ENCODE measurements at regions not wholly inside any gene's neighbourhood (a gene's known extent, or its start where the extent isn't known, plus 50 kb on each side); places are given as distances from the start of the nearest gene placed in this dataset.

- no peaks in the 10 kb centered on the region for H3K9me3 ChIP-seq (replicated peaks in 1 of 3)
- H3K4me3 ChIP-seq, result no peak overlapping the region
- no peaks in the 10 kb centered on the region for H3K27me3 ChIP-seq
- intact Hi-C loops (cut with DNase I), result loop anchor here (10.0 kb wide), 2 partner anchors 263 to 273 kb away; no protein-coding TSS in a partner anchor
- no peak for DNase-seq
- no peaks in the 10 kb centered on the region for H3K36me3 ChIP-seq (replicated peaks in 1 of 2)
- TF ChIP-seq POLR2A (IDR thresholded peaks at IDR 0.05), result no peak
- TF ChIP-seq CTCF (IDR thresholded peaks at IDR 0.05), result no peak
- H3K4me1 ChIP-seq (replicated peaks in 1 of 2), result no peaks in the 10 kb centered on the region
- WGBS, 4 donors, result 95 to 98% (median 96%) methylated on average over 1 of the region's 1 CpG
- no peak overlapping the region for H3K27ac ChIP-seq
Observed at GRCh38 chr1:51048021-51048420, 54.0 kb upstream of the C1orf185 start.

- no peaks in the 10 kb centered on the region for H3K36me3 ChIP-seq (replicated peaks in 1 of 2)
- H3K4me3 ChIP-seq, result no peak overlapping the region
- no peaks in the 10 kb centered on the region for H3K4me1 ChIP-seq (replicated peaks in 1 of 2)
- TF ChIP-seq POLR2A (IDR thresholded peaks at IDR 0.05) (no peak), CTCF (IDR thresholded peaks at IDR 0.05) (no peak)
- peak in 1 of 7 donors; percentile 29 for DNase-seq
- intact Hi-C loops (cut with DNase I), result loop anchor here (10.0 kb wide), 2 partner anchors 264 to 274 kb away; no protein-coding TSS in a partner anchor
- no peaks in the 10 kb centered on the region for H3K9me3 ChIP-seq (replicated peaks in 1 of 3)
- no peak overlapping the region for H3K27ac ChIP-seq
- 27 to 38% (median 31%) methylated on average over 2 of the region's 2 CpGs for WGBS, 4 donors
- no peaks in the 10 kb centered on the region for H3K27me3 ChIP-seq
Observed at GRCh38 chr1:51048670-51049069, 53.4 kb upstream of the C1orf185 start.

Data from adrenal gland (tissue), 9 donors.